ENCODE measurements at regions not wholly inside any gene's neighbourhood (a gene's known extent, or its start where the extent isn't known, plus 50 kb on each side); places are given as distances from the start of the nearest gene placed in this dataset.

- H3K4me3 ChIP-seq (ENCODE audit: insufficient read depth, low read depth, low read length, poor library complexity, severe bottlenecking): no peak overlapping the region
- no peaks in the 10 kb centered on the region for H3K4me1 ChIP-seq (ENCODE audit: control insufficient read depth, insufficient read depth, low read length, poor library complexity, severe bottlenecking)
- H3K27me3 ChIP-seq (replicated peaks; ENCODE audit: control insufficient read depth, insufficient read depth, low read length, poor library complexity, severe bottlenecking): no peaks in the 10 kb centered on the region
- no peak overlapping the region for H3K27ac ChIP-seq (ENCODE audit: insufficient read depth, low read length, poor library complexity, severe bottlenecking)
- H3K36me3 ChIP-seq (ENCODE audit: control insufficient read depth, insufficient read depth, low read length): no peaks in the 10 kb centered on the region
- H3K9me3 ChIP-seq (ENCODE audit: control insufficient read depth, low read length): no peaks in the 10 kb centered on the region
- no peak for DNase-seq
Observed at GRCh38 chr14:87691042-87691881, 301.7 kb downstream of the GALC start.

DNA sequence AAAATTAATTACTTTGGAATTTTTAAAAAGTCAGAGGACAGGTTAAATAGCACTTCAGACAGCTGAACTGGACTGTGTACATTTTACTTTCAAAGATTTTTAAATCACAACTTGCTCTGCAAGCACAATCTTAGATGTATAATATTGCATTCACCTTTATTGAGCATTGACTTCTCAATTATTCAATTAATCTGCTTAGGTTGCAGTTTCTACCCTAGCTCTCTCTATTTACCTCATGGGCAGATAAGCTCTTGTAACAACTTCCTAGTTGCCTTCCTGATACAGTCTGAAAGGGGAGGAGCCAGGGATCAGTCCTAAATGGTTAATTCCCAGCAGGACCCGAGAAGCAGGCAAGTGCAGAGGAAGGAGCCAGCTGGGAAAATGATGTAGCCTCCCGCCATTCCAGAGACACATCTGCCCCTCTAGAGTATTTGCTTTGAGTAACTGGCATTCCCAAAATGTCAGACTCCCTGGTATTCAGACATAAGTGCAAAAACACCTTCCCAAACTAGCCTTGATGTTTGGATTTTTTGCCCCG lies 302.8 kb downstream of the GALC start:
- H3K4me1 ChIP-seq (ENCODE audit: control insufficient read depth, insufficient read depth, low read length, poor library complexity, severe bottlenecking): no peaks in the 10 kb centered on the region
- DNase-seq: no peak
- no peak overlapping the region for H3K27ac ChIP-seq (ENCODE audit: insufficient read depth, low read length, poor library complexity, severe bottlenecking)

DNA sequence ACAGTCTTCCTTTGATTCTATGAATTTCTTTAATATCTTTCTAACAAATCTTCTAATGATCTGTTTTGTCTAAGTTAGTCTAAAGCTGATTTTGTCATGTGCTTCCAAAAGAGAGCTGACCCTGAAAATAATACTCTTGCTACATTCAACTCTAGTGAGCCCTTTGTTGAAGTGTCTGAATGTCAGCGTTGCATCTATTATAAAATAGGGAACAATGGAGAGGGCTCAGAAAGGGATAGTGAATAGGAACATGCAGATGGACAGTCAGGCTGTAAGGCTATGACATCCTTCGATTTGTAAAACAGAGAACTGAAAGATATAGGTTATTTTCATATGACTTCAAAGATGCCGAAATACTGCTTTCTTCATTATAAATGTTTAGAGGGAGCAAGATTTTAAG lies 304.5 kb downstream of the GALC start:
- Histone ChIP-seq H3K4me1 (ENCODE audit: control insufficient read depth, insufficient read depth, low read length, poor library complexity, severe bottlenecking) (no peaks in the 10 kb centered on the region), H3K27ac (ENCODE audit: insufficient read depth, low read length, poor library complexity, severe bottlenecking) (no peak overlapping the region)

More for the DNA sequence above, 302.8 kb downstream of the GALC start:
- H3K9me3 ChIP-seq (ENCODE audit: control insufficient read depth, low read length): no peaks in the 10 kb centered on the region
- no peaks in the 10 kb centered on the region for H3K36me3 ChIP-seq (ENCODE audit: control insufficient read depth, insufficient read depth, low read length)
- no peaks in the 10 kb centered on the region for H3K27me3 ChIP-seq (replicated peaks; ENCODE audit: control insufficient read depth, insufficient read depth, low read length, poor library complexity, severe bottlenecking)
- H3K4me3 ChIP-seq (ENCODE audit: insufficient read depth, low read depth, low read length, poor library complexity, severe bottlenecking): no peak overlapping the region

DNA sequence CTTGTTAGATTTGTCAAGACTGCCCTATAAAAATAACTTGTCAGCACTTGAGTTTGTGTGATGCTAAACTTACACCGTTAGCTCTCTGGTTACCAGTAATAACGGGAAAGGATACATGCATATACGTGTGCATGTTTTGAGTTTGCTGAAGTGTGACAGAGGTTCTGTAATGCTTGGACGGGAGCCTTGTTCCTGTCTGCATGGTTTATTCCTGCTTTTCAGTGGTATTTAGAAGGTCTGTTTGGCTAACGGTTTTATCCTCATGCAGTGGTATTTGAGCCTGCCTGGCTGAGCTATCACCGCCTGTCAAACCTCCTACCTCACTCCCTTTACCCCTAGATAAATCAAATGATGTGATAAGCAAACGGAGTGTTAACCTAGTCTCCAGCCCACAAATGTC lies 305.6 kb downstream of the GALC start:
- no peak overlapping the region for H3K4me3 ChIP-seq (ENCODE audit: insufficient read depth, low read depth, low read length, poor library complexity, severe bottlenecking)
- no peaks in the 10 kb centered on the region for H3K4me1 ChIP-seq (ENCODE audit: control insufficient read depth, insufficient read depth, low read length, poor library complexity, severe bottlenecking)
- no peaks in the 10 kb centered on the region for H3K9me3 ChIP-seq (ENCODE audit: control insufficient read depth, low read length)
- H3K27me3 ChIP-seq (replicated peaks; ENCODE audit: control insufficient read depth, insufficient read depth, low read length, poor library complexity, severe bottlenecking): no peaks in the 10 kb centered on the region
- no peak overlapping the region for H3K27ac ChIP-seq (ENCODE audit: insufficient read depth, low read length, poor library complexity, severe bottlenecking)
- DNase-seq: no peak
- no peaks in the 10 kb centered on the region for H3K36me3 ChIP-seq (ENCODE audit: control insufficient read depth, insufficient read depth, low read length)

More for the DNA sequence above, 304.5 kb downstream of the GALC start:
- no peaks in the 10 kb centered on the region for H3K9me3 ChIP-seq (ENCODE audit: control insufficient read depth, low read length)
- no peak overlapping the region for H3K4me3 ChIP-seq (ENCODE audit: insufficient read depth, low read depth, low read length, poor library complexity, severe bottlenecking)
- no peaks in the 10 kb centered on the region for H3K27me3 ChIP-seq (replicated peaks; ENCODE audit: control insufficient read depth, insufficient read depth, low read length, poor library complexity, severe bottlenecking)
- no peak for DNase-seq
- no peaks in the 10 kb centered on the region for H3K36me3 ChIP-seq (ENCODE audit: control insufficient read depth, insufficient read depth, low read length)

DNA sequence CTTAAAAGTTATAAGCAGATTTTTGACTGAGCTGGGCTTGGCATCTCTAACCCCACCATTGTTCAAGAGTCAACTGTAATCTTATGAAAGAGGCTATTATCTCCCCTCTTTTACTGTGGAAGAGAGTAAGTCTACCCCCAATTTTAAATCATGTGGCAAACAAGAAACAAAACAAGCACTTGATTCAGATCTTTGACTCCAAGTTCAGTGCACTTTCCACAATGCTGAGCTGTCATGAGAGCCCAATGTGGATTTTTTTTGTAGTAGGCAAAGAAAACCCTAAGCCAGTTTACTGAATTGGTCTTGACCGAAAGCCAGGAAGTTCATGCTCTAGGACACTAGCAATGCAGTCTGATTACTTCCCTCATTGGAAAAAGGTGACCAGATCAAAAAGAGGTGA lies 306.2 kb downstream of the GALC start:
- H3K4me1 ChIP-seq (ENCODE audit: control insufficient read depth, insufficient read depth, low read length, poor library complexity, severe bottlenecking): no peaks in the 10 kb centered on the region
- no peak for DNase-seq
- H3K9me3 ChIP-seq (ENCODE audit: control insufficient read depth, low read length): no peaks in the 10 kb centered on the region
- no peaks in the 10 kb centered on the region for H3K27me3 ChIP-seq (replicated peaks; ENCODE audit: control insufficient read depth, insufficient read depth, low read length, poor library complexity, severe bottlenecking)
- H3K27ac ChIP-seq (ENCODE audit: insufficient read depth, low read length, poor library complexity, severe bottlenecking): no peak overlapping the region
- no peaks in the 10 kb centered on the region for H3K36me3 ChIP-seq (ENCODE audit: control insufficient read depth, insufficient read depth, low read length)
- no peak overlapping the region for H3K4me3 ChIP-seq (ENCODE audit: insufficient read depth, low read depth, low read length, poor library complexity, severe bottlenecking)

GRCh38 chr14:87679866-87680265 lies 313.1 kb downstream of the GALC start:
- no peak overlapping the region for H3K27ac ChIP-seq (ENCODE audit: insufficient read depth, low read length, poor library complexity, severe bottlenecking)
- no peaks in the 10 kb centered on the region for H3K9me3 ChIP-seq (ENCODE audit: control insufficient read depth, low read length)
- H3K4me3 ChIP-seq (ENCODE audit: insufficient read depth, low read depth, low read length, poor library complexity, severe bottlenecking): no peak overlapping the region
- no peaks in the 10 kb centered on the region for H3K27me3 ChIP-seq (replicated peaks; ENCODE audit: control insufficient read depth, insufficient read depth, low read length, poor library complexity, severe bottlenecking)
- H3K36me3 ChIP-seq (ENCODE audit: control insufficient read depth, insufficient read depth, low read length): no peaks in the 10 kb centered on the region
- H3K4me1 ChIP-seq (ENCODE audit: control insufficient read depth, insufficient read depth, low read length, poor library complexity, severe bottlenecking): no peaks in the 10 kb centered on the region
- DNase-seq: no peak

GRCh38 chr14:87678624-87679023 lies 314.4 kb downstream of the GALC start:
- DNase-seq: no peak
- no peak overlapping the region for H3K4me3 ChIP-seq (ENCODE audit: insufficient read depth, low read depth, low read length, poor library complexity, severe bottlenecking)
- H3K27ac ChIP-seq (ENCODE audit: insufficient read depth, low read length, poor library complexity, severe bottlenecking): no peak overlapping the region
- H3K9me3 ChIP-seq (ENCODE audit: control insufficient read depth, low read length): no peaks in the 10 kb centered on the region
- no peaks in the 10 kb centered on the region for H3K4me1 ChIP-seq (ENCODE audit: control insufficient read depth, insufficient read depth, low read length, poor library complexity, severe bottlenecking)
- H3K27me3 ChIP-seq (replicated peaks; ENCODE audit: control insufficient read depth, insufficient read depth, low read length, poor library complexity, severe bottlenecking): no peaks in the 10 kb centered on the region
- no peaks in the 10 kb centered on the region for H3K36me3 ChIP-seq (ENCODE audit: control insufficient read depth, insufficient read depth, low read length)

DNA sequence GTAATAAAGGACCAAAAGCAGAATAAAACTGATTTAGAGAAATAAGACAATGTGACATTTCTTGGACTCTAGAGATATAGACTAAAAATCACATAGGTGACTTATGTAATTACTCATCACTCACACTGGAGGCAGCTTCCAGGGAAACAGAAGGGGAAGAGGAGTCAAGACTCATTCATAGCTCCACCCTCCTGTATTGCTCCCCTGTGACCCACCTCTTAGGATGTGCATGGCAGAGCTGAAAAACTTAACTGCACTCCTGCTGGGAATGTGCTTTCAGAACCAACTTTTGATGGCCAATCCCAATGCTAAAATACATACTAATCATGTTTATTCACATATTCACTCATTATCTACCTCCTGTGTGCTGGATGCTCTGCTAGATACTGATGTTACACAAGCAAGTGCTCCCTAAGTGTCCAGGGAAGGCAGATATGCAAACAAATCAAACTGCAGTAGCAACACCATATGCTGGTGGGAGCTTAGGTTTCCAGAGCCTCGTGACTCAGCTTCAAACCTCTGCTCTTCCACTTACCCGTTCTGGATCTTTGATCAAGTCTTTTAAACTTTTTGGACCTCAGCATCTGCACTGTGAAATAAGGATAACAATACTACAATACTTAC lies 316.1 kb downstream of the GALC start:
- H3K4me3 ChIP-seq (ENCODE audit: insufficient read depth, low read depth, low read length, poor library complexity, severe bottlenecking): no peak overlapping the region
- no peak for DNase-seq
- no peaks in the 10 kb centered on the region for H3K9me3 ChIP-seq (ENCODE audit: control insufficient read depth, low read length)
- no peaks in the 10 kb centered on the region for H3K4me1 ChIP-seq (ENCODE audit: control insufficient read depth, insufficient read depth, low read length, poor library complexity, severe bottlenecking)
- no peaks in the 10 kb centered on the region for H3K27me3 ChIP-seq (replicated peaks; ENCODE audit: control insufficient read depth, insufficient read depth, low read length, poor library complexity, severe bottlenecking)
- no peak overlapping the region for H3K27ac ChIP-seq (ENCODE audit: insufficient read depth, low read length, poor library complexity, severe bottlenecking)
- H3K36me3 ChIP-seq (ENCODE audit: control insufficient read depth, insufficient read depth, low read length): no peaks in the 10 kb centered on the region

DNA sequence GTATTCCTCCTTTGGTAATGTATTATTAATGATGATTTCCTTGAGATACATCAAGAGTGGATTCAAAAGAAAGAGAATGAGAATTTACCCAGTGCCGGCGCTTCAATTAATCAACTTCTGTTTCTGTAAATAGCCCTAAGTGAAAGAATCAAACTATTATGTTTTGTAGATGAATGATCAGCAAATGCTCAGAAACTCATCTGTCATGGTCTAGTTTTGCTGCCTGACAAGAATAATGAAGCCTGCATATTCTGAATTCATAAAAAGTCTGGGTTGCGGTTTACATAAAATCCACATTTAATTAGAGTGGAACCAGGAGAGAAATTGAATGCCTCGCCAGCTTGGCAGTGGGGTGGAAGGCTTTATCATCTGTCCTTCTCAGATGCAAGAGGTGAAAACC lies 325.3 kb downstream of the GALC start:
- H3K4me3 ChIP-seq (ENCODE audit: insufficient read depth, low read depth, low read length, poor library complexity, severe bottlenecking): no peak overlapping the region
- H3K9me3 ChIP-seq (ENCODE audit: control insufficient read depth, low read length): no peaks in the 10 kb centered on the region
- no peak overlapping the region for H3K27ac ChIP-seq (ENCODE audit: insufficient read depth, low read length, poor library complexity, severe bottlenecking)
- H3K4me1 ChIP-seq (ENCODE audit: control insufficient read depth, insufficient read depth, low read length, poor library complexity, severe bottlenecking): no peaks in the 10 kb centered on the region
- no peak for DNase-seq
- H3K36me3 ChIP-seq (ENCODE audit: control insufficient read depth, insufficient read depth, low read length): no peaks in the 10 kb centered on the region
- H3K27me3 ChIP-seq (replicated peaks; ENCODE audit: control insufficient read depth, insufficient read depth, low read length, poor library complexity, severe bottlenecking): no peaks in the 10 kb centered on the region

GRCh38 chr14:87656315-87656714 lies 336.7 kb downstream of the GALC start:
- H3K4me3 ChIP-seq (ENCODE audit: insufficient read depth, low read depth, low read length, poor library complexity, severe bottlenecking): no peak overlapping the region
- no peaks in the 10 kb centered on the region for H3K9me3 ChIP-seq (ENCODE audit: control insufficient read depth, low read length)
- H3K36me3 ChIP-seq (ENCODE audit: control insufficient read depth, insufficient read depth, low read length): no peaks in the 10 kb centered on the region
- no peaks in the 10 kb centered on the region for H3K4me1 ChIP-seq (ENCODE audit: control insufficient read depth, insufficient read depth, low read length, poor library complexity, severe bottlenecking)
- no peaks in the 10 kb centered on the region for H3K27me3 ChIP-seq (replicated peaks; ENCODE audit: control insufficient read depth, insufficient read depth, low read length, poor library complexity, severe bottlenecking)
- no peak for DNase-seq
- H3K27ac ChIP-seq (ENCODE audit: insufficient read depth, low read length, poor library complexity, severe bottlenecking): no peak overlapping the region
